ENCODE measurements at regions not wholly inside any gene's neighbourhood (a gene's known extent, or its start where the extent isn't known, plus 50 kb on each side); places are given as distances from the start of the nearest gene placed in this dataset.

DNA sequence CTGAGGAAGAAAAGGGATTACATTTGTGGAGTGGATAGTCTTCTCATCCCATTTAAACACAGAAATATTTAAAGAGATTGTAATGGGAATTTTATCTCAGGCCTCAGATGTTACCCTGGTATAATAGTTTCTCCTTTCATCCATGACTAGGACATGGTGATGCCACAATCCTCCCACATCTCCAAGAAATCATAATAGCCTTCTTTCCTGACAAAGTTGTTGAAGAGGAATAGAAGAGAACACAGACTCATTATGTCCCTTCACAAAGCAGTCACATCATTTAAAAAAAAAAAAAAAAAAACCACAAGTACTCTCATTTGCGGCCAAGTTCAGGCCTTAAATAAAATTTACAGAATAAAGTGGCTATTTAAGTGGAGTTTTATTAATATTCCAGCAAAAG, 359.6 kb downstream of the DEPDC1B start:
- no peak for DNase-seq (ENCODE audit: extremely low spot score)
- Histone ChIP-seq H3K36me3 (no peaks in the 10 kb centered on the region), H3K27ac (replicated peaks in 1 of 4) (peak overlapping the region; percentile 67 to 83 (median 72)), H3K4me1 (peaks cover 0 to 48% (median 40%) of the 10 kb centered on the region in 4 donors), H3K27me3 (no peaks in the 10 kb centered on the region), H3K4me3 (peak overlapping the region in 1 of 4 donors; percentile 21), H3K9me3 (no peaks in the 10 kb centered on the region)
- intact Hi-C loops (cut with DNase I), result no loop called here
- WGBS, result 81% methylated on average over 1 of the region's 1 CpG
- TF ChIP-seq POLR2AphosphoS5 (IDR thresholded peaks at IDR 0.05) (no peak), POLR2A (IDR thresholded peaks at IDR 0.05; ENCODE audit: low read depth) (no peak), CTCF (IDR thresholded peaks at IDR 0.05) (no peak), EP300 (IDR thresholded peaks at IDR 0.05) (no peak)

- Histone ChIP-seq H3K27me3 (no peaks in the 10 kb centered on the region), H3K4me1 (peaks cover 0 to 54% (median 46%) of the 10 kb centered on the region in 4 donors), H3K27ac (replicated peaks in 1 of 4) (peak overlapping the region; percentile 67 to 83 (median 72)), H3K4me3 (peak overlapping the region; percentile 4 to 24 (median 15)), H3K9me3 (no peaks in the 10 kb centered on the region), H3K36me3 (no peaks in the 10 kb centered on the region)
- TF ChIP-seq POLR2AphosphoS5 (IDR thresholded peaks at IDR 0.05), result peak; percentile 19
- TF ChIP-seq CTCF (IDR thresholded peaks at IDR 0.05), result no peak
- TF ChIP-seq POLR2A (IDR thresholded peaks at IDR 0.05; ENCODE audit: low read depth), result no peak
- TF ChIP-seq EP300 (IDR thresholded peaks at IDR 0.05), result peak; percentile 42
- WGBS, result 47% methylated on average over 12 of the region's 12 CpGs
- DNase-seq (ENCODE audit: extremely low spot score), result no peak
- intact Hi-C loops (cut with DNase I), result no loop called here
These were observed 360.2 kb downstream of the DEPDC1B start for GRCh38 chr5:60339691-60340201.

DNA sequence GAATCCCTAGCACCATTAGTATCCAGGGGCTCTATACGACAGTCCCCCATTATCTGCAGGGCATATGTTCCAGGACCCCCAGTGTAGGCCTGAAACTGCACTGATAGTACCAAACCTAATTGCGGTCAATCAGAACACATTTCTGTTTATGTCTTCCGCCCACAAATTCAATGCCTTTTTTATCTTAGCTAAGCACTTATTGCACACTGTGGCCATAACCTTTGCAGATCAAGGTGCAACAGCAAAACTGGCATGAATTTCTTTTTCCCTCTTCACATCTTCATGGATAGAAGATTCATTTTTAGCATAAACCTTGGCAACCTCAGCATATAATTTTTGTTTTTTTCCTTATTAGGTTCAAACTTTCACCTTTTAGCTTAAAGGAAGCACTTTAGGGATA, 361.1 kb downstream of the DEPDC1B start:
- no peaks in the 10 kb centered on the region for H3K9me3 ChIP-seq
- DNase-seq (ENCODE audit: extremely low spot score), result no peak
- H3K4me3 ChIP-seq, result no peak overlapping the region
- H3K27me3 ChIP-seq, result no peaks in the 10 kb centered on the region
- 100% methylated on average over 3 of the region's 3 CpGs for WGBS
- H3K27ac ChIP-seq (replicated peaks in 1 of 4), result peak overlapping the region; percentile 67 to 83 (median 72)
- TF ChIP-seq CTCF (IDR thresholded peaks at IDR 0.05), result no peak
- TF ChIP-seq POLR2A (IDR thresholded peaks at IDR 0.05; ENCODE audit: low read depth), result no peak
- TF ChIP-seq EP300 (IDR thresholded peaks at IDR 0.05), result no peak
- TF ChIP-seq POLR2AphosphoS5 (IDR thresholded peaks at IDR 0.05), result no peak
- no peaks in the 10 kb centered on the region for H3K36me3 ChIP-seq
- intact Hi-C loops (cut with DNase I), result no loop called here
- H3K4me1 ChIP-seq, result peaks cover 0 to 62% (median 52%) of the 10 kb centered on the region in 4 donors

- intact Hi-C loops (cut with DNase I), result no loop called here
- no peak for TF ChIP-seq EP300 (IDR thresholded peaks at IDR 0.05)
- TF ChIP-seq CTCF (IDR thresholded peaks at IDR 0.05), result no peak
- no peak for TF ChIP-seq POLR2AphosphoS5 (IDR thresholded peaks at IDR 0.05)
- no peak for TF ChIP-seq POLR2A (IDR thresholded peaks at IDR 0.05; ENCODE audit: low read depth)
- Histone ChIP-seq H3K4me1 (peaks cover 0 to 67% (median 54%) of the 10 kb centered on the region in 4 donors), H3K36me3 (no peaks in the 10 kb centered on the region), H3K4me3 (no peak overlapping the region), H3K9me3 (no peaks in the 10 kb centered on the region), H3K27me3 (no peaks in the 10 kb centered on the region), H3K27ac (replicated peaks in 1 of 4) (peak overlapping the region; percentile 58 to 69 (median 68))
- DNase-seq (ENCODE audit: extremely low spot score), result no peak
These were observed 363.5 kb downstream of the DEPDC1B start for GRCh38 chr5:60336491-60336890.

DNA sequence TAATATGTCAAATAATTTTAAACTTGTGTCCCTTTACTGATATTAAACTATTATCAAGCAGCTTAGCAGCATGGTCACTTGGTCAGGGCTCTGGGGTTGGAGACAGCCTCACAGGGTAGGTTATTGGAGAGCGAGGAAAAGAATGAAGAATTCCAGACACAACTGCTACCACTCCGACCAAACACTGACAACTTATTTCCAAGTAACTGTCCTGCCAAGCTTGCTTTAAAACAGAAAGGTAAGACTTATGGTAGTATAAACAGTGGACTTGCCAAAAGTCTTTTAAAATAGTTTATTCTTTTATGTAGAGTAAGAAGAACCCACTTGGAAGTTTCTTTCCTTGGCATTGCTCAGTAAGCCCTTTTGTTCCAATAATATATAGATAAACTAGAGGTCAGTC, 364.1 kb downstream of the DEPDC1B start:
- Histone ChIP-seq H3K9me3 (no peaks in the 10 kb centered on the region), H3K27me3 (no peaks in the 10 kb centered on the region), H3K4me3 (no peak overlapping the region), H3K36me3 (no peaks in the 10 kb centered on the region), H3K4me1 (peaks cover 0 to 61% (median 48%) of the 10 kb centered on the region in 4 donors), H3K27ac (replicated peaks in 1 of 4) (peak overlapping the region; percentile 58 to 69 (median 68))
- TF ChIP-seq EP300 (IDR thresholded peaks at IDR 0.05), result no peak
- TF ChIP-seq POLR2A (IDR thresholded peaks at IDR 0.05; ENCODE audit: low read depth), result no peak
- TF ChIP-seq CTCF (IDR thresholded peaks at IDR 0.05), result no peak
- TF ChIP-seq POLR2AphosphoS5 (IDR thresholded peaks at IDR 0.05), result no peak
- intact Hi-C loops (cut with DNase I), result no loop called here
- DNase-seq (ENCODE audit: extremely low spot score), result no peak
- 63% methylated on average over 2 of the region's 2 CpGs for WGBS
